ENCODE measurements at regions not wholly inside any gene's neighbourhood (a gene's known extent, or its start where the extent isn't known, plus 50 kb on each side); places are given as distances from the start of the nearest gene placed in this dataset.

GRCh38 chr9:81289622-81290021, 399.7 kb downstream of the TLE1 start:
- no peak overlapping the region for H3K18ac ChIP-seq (ENCODE audit: low read length)
- no peaks in the 10 kb centered on the region for H3K79me1 ChIP-seq (ENCODE audit: low read depth, low read length)

GRCh38 chr9:81268048-81268447, 421.3 kb downstream of the TLE1 start:
- H3K36me3 ChIP-seq (replicated peaks in 1 of 2; ENCODE audit: control insufficient read depth in 2 of 2, insufficient read depth in 2 of 2, low read length in 2 of 2) = no peaks in the 10 kb centered on the region
- DNase-seq (ENCODE audit: low spot score) = no peak
- no peaks in the 10 kb centered on the region for H3K27me3 ChIP-seq (ENCODE audit: control insufficient read depth in 3 of 3, insufficient read depth in 3 of 3, low read depth in 1 of 3, low read length in 3 of 3)
- H4K91ac ChIP-seq (ENCODE audit: low read depth, low read length, poor library complexity) = no peak overlapping the region
- no peak overlapping the region for H3K9ac ChIP-seq (ENCODE audit: low read depth, low read length, poor library complexity)
- no peak overlapping the region for H2BK120ac ChIP-seq (ENCODE audit: low read depth, low read length)
- H3K4me2 ChIP-seq (ENCODE audit: insufficient read depth, low read length, poor library complexity, severe bottlenecking) = no peak overlapping the region
- no peak overlapping the region for H3K23ac ChIP-seq (ENCODE audit: low read depth, low read length, poor library complexity)
- H3K27ac ChIP-seq (replicated peaks; ENCODE audit: low read length) = no peak overlapping the region
- peaks cover 0 to 3% of the 10 kb centered on the region in 2 donors for H3K9me3 ChIP-seq (replicated peaks in 1 of 2; ENCODE audit: control insufficient read depth in 2 of 2, insufficient read depth in 1 of 2, low read depth in 1 of 2, low read length in 2 of 2)
- no peak overlapping the region for H3K14ac ChIP-seq (ENCODE audit: low read length)
- H3K4me3 ChIP-seq (ENCODE audit: low read length in 2 of 2) = no peak overlapping the region
- peaks cover 0 to 3% of the 10 kb centered on the region in 2 donors for H3K4me1 ChIP-seq (ENCODE audit: control insufficient read depth in 2 of 2, insufficient read depth in 1 of 2, low read depth in 1 of 2, low read length in 2 of 2)
- no peak overlapping the region for H4K8ac ChIP-seq (ENCODE audit: low read depth, low read length)
- H3K4ac ChIP-seq (ENCODE audit: low read length) = no peak overlapping the region
- no peak overlapping the region for H2AK5ac ChIP-seq (ENCODE audit: low read depth, low read length)
- no peak overlapping the region for H2BK12ac ChIP-seq (ENCODE audit: low read length)
- no peaks in the 10 kb centered on the region for H3K79me1 ChIP-seq (ENCODE audit: low read depth, low read length)
- H2BK15ac ChIP-seq (ENCODE audit: low read length) = no peak overlapping the region
- no peak overlapping the region for H2AFZ ChIP-seq (ENCODE audit: low read length)
- no peak overlapping the region for H3K18ac ChIP-seq (ENCODE audit: low read length)
- no peak overlapping the region for H2BK5ac ChIP-seq (ENCODE audit: low read length)
- WGBS, 2 donors (ENCODE audit: extremely low coverage in 2 of 2, insufficient read length in 2 of 2, insufficient replicate concordance in 1 of 2) = no CpG with 5 or more reads among the region's 1 CpG

More at GRCh38 chr9:81289622-81290021, 399.7 kb downstream of the TLE1 start:
- no peak overlapping the region for H3K23ac ChIP-seq (ENCODE audit: low read depth, low read length, poor library complexity)
- no CpG with 5 or more reads among the region's 1 CpG for WGBS, 2 donors (ENCODE audit: extremely low coverage in 2 of 2, insufficient read length in 2 of 2, insufficient replicate concordance in 1 of 2)
- H2BK15ac ChIP-seq (ENCODE audit: low read length) = no peak overlapping the region
- no peak overlapping the region for H4K8ac ChIP-seq (ENCODE audit: low read depth, low read length)
- H2BK5ac ChIP-seq (ENCODE audit: low read length) = no peak overlapping the region
- H3K27ac ChIP-seq (replicated peaks; ENCODE audit: low read length) = no peak overlapping the region
- DNase-seq (ENCODE audit: low spot score) = no peak
- no peak overlapping the region for H3K4ac ChIP-seq (ENCODE audit: low read length)
- H3K4me3 ChIP-seq (ENCODE audit: low read length in 2 of 2) = no peak overlapping the region
- no peaks in the 10 kb centered on the region for H3K9me3 ChIP-seq (replicated peaks in 1 of 2; ENCODE audit: control insufficient read depth in 2 of 2, insufficient read depth in 1 of 2, low read depth in 1 of 2, low read length in 2 of 2)
- H3K4me2 ChIP-seq (ENCODE audit: insufficient read depth, low read length, poor library complexity, severe bottlenecking) = no peak overlapping the region
- no peaks in the 10 kb centered on the region for H3K36me3 ChIP-seq (replicated peaks in 1 of 2; ENCODE audit: control insufficient read depth in 2 of 2, insufficient read depth in 2 of 2, low read length in 2 of 2)
- H2AFZ ChIP-seq (ENCODE audit: low read length) = no peak overlapping the region
- H3K27me3 ChIP-seq (ENCODE audit: control insufficient read depth in 3 of 3, insufficient read depth in 3 of 3, low read depth in 1 of 3, low read length in 3 of 3) = no peaks in the 10 kb centered on the region
- no peak overlapping the region for H4K91ac ChIP-seq (ENCODE audit: low read depth, low read length, poor library complexity)
- H3K14ac ChIP-seq (ENCODE audit: low read length) = no peak overlapping the region
- no peak overlapping the region for H2BK12ac ChIP-seq (ENCODE audit: low read length)
- no peak overlapping the region for H3K9ac ChIP-seq (ENCODE audit: low read depth, low read length, poor library complexity)
- no peaks in the 10 kb centered on the region for H3K4me1 ChIP-seq (ENCODE audit: control insufficient read depth in 2 of 2, insufficient read depth in 1 of 2, low read depth in 1 of 2, low read length in 2 of 2)
- H2AK5ac ChIP-seq (ENCODE audit: low read depth, low read length) = no peak overlapping the region
- H2BK120ac ChIP-seq (ENCODE audit: low read depth, low read length) = no peak overlapping the region

- H3K27me3 ChIP-seq (ENCODE audit: control insufficient read depth in 3 of 3, insufficient read depth in 3 of 3, low read depth in 1 of 3, low read length in 3 of 3) = no peaks in the 10 kb centered on the region
- H3K27ac ChIP-seq (replicated peaks; ENCODE audit: low read length) = no peak overlapping the region
- no peak overlapping the region for H3K4me3 ChIP-seq (ENCODE audit: low read length in 2 of 2)
- H3K9ac ChIP-seq (ENCODE audit: low read depth, low read length, poor library complexity) = no peak overlapping the region
- no peak overlapping the region for H3K23ac ChIP-seq (ENCODE audit: low read depth, low read length, poor library complexity)
- no peak overlapping the region for H2AK5ac ChIP-seq (ENCODE audit: low read depth, low read length)
- H3K18ac ChIP-seq (ENCODE audit: low read length) = no peak overlapping the region
- H2BK5ac ChIP-seq (ENCODE audit: low read length) = no peak overlapping the region
- peaks cover 0 to 2% of the 10 kb centered on the region in 2 donors for H3K9me3 ChIP-seq (replicated peaks in 1 of 2; ENCODE audit: control insufficient read depth in 2 of 2, insufficient read depth in 1 of 2, low read depth in 1 of 2, low read length in 2 of 2)
- H2BK15ac ChIP-seq (ENCODE audit: low read length) = no peak overlapping the region
- no peak overlapping the region for H2BK120ac ChIP-seq (ENCODE audit: low read depth, low read length)
- peaks cover 0 to 3% of the 10 kb centered on the region in 2 donors for H3K4me1 ChIP-seq (ENCODE audit: control insufficient read depth in 2 of 2, insufficient read depth in 1 of 2, low read depth in 1 of 2, low read length in 2 of 2)
- no peak overlapping the region for H3K4me2 ChIP-seq (ENCODE audit: insufficient read depth, low read length, poor library complexity, severe bottlenecking)
- H4K91ac ChIP-seq (ENCODE audit: low read depth, low read length, poor library complexity) = no peak overlapping the region
- no peak for DNase-seq (ENCODE audit: low spot score)
- no peaks in the 10 kb centered on the region for H3K36me3 ChIP-seq (replicated peaks in 1 of 2; ENCODE audit: control insufficient read depth in 2 of 2, insufficient read depth in 2 of 2, low read length in 2 of 2)
- H2AFZ ChIP-seq (ENCODE audit: low read length) = no peak overlapping the region
- no peak overlapping the region for H2BK12ac ChIP-seq (ENCODE audit: low read length)
- no peak overlapping the region for H3K14ac ChIP-seq (ENCODE audit: low read length)
- H4K8ac ChIP-seq (ENCODE audit: low read depth, low read length) = no peak overlapping the region
- H3K79me1 ChIP-seq (ENCODE audit: low read depth, low read length) = no peaks in the 10 kb centered on the region
- H3K4ac ChIP-seq (ENCODE audit: low read length) = no peak overlapping the region
Observed at GRCh38 chr9:81266674-81267073, 422.7 kb downstream of the TLE1 start.

- H3K23ac ChIP-seq (ENCODE audit: low read depth, low read length, poor library complexity) = no peak overlapping the region
- H4K91ac ChIP-seq (ENCODE audit: low read depth, low read length, poor library complexity) = no peak overlapping the region
- no peak overlapping the region for H3K4me3 ChIP-seq (ENCODE audit: low read length in 2 of 2)
- H2AFZ ChIP-seq (ENCODE audit: low read length) = no peak overlapping the region
- H3K4ac ChIP-seq (ENCODE audit: low read length) = no peak overlapping the region
- H3K36me3 ChIP-seq (replicated peaks in 1 of 2; ENCODE audit: control insufficient read depth in 2 of 2, insufficient read depth in 2 of 2, low read length in 2 of 2) = no peaks in the 10 kb centered on the region
- no peak overlapping the region for H2BK120ac ChIP-seq (ENCODE audit: low read depth, low read length)
- no peak overlapping the region for H3K4me2 ChIP-seq (ENCODE audit: insufficient read depth, low read length, poor library complexity, severe bottlenecking)
- no peaks in the 10 kb centered on the region for H3K79me1 ChIP-seq (ENCODE audit: low read depth, low read length)
- no peak overlapping the region for H3K9ac ChIP-seq (ENCODE audit: low read depth, low read length, poor library complexity)
- WGBS, 2 donors (ENCODE audit: extremely low coverage in 2 of 2, insufficient read length in 2 of 2, insufficient replicate concordance in 1 of 2) = no CpG with 5 or more reads among the region's 2 CpGs
- no peak overlapping the region for H3K27ac ChIP-seq (replicated peaks; ENCODE audit: low read length)
- H3K9me3 ChIP-seq (replicated peaks in 1 of 2; ENCODE audit: control insufficient read depth in 2 of 2, insufficient read depth in 1 of 2, low read depth in 1 of 2, low read length in 2 of 2) = peaks cover 0 to 2% of the 10 kb centered on the region in 2 donors
- H2BK12ac ChIP-seq (ENCODE audit: low read length) = no peak overlapping the region
- no peak overlapping the region for H3K18ac ChIP-seq (ENCODE audit: low read length)
- no peak overlapping the region for H4K8ac ChIP-seq (ENCODE audit: low read depth, low read length)
- no peak overlapping the region for H2AK5ac ChIP-seq (ENCODE audit: low read depth, low read length)
- no peaks in the 10 kb centered on the region for H3K27me3 ChIP-seq (ENCODE audit: control insufficient read depth in 3 of 3, insufficient read depth in 3 of 3, low read depth in 1 of 3, low read length in 3 of 3)
- DNase-seq (ENCODE audit: low spot score) = no peak
- H3K14ac ChIP-seq (ENCODE audit: low read length) = no peak overlapping the region
- no peak overlapping the region for H2BK5ac ChIP-seq (ENCODE audit: low read length)
- H2BK15ac ChIP-seq (ENCODE audit: low read length) = no peak overlapping the region
- peaks cover 0 to 3% of the 10 kb centered on the region in 2 donors for H3K4me1 ChIP-seq (ENCODE audit: control insufficient read depth in 2 of 2, insufficient read depth in 1 of 2, low read depth in 1 of 2, low read length in 2 of 2)
Observed at GRCh38 chr9:81266086-81266485, 423.3 kb downstream of the TLE1 start.
